ENCODE measurements at regions not wholly inside any gene's neighbourhood (a gene's known extent, or its start where the extent isn't known, plus 50 kb on each side); places are given as distances from the start of the nearest gene placed in this dataset.

- peak; percentile 6 for DNase-seq
Observed at GRCh38 chr6:112744827-112745226, 397.7 kb downstream of the RFPL4B start.

DNA sequence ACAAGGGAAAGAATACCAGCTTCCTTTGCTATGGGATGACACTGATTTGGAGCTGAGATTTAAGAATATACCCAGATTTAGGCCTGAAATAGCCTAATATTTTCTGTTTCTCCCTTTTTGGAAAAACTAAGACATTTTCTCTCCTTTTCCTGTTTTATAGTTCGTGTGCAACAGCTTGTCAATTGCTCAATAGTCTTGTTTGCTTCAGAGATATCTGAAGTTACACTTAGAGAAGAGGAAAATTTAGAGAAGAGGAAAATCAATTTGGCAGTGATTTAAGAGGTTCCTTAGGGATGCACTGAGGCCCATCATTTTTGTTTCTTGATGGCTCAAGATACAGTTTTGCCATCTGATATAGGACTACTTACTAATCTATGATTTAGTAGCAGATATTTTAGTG is 398.6 kb downstream of the RFPL4B start:
- no peak for DNase-seq

DNA sequence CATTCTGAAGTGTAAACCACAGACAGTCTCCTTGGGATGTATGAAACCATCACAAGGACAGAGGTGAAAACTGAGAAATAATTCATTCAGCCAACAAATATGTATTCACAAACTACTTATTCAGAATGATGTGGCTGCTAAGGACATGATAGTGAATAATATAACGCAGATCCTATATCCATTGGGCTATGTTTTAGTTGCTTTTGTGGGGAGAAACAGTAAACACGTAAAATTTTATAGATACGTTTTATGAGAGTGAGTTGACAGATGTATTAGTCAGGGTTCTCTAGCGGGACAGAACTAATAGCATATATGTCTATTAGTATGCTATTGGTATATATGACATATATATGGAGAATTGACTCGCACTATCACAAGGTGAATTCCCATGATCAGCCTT is 402.5 kb downstream of the RFPL4B start:
- no peak for DNase-seq

GRCh38 chr6:112752305-112752704 is 405.2 kb downstream of the RFPL4B start:
- DNase-seq: no peak

DNA sequence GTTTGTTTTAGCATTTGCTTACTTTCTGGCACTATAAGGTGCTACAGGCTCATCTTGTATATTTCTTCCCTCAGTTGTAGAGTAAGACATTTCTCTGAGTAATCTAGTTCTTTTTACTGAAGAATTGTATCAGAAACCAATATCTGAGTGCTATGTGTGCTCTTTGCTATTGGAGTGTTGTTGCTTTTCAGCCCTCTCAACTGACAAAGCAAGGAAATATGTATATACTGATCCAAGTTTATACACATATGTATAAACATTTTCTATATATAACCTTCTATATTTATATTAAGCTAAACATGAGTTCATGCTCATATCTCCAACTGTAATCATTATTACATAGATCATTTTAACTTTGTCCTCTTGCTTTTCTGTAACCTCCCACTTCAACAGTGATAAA is 405.7 kb downstream of the RFPL4B start:
- DNase-seq: no peak

DNA sequence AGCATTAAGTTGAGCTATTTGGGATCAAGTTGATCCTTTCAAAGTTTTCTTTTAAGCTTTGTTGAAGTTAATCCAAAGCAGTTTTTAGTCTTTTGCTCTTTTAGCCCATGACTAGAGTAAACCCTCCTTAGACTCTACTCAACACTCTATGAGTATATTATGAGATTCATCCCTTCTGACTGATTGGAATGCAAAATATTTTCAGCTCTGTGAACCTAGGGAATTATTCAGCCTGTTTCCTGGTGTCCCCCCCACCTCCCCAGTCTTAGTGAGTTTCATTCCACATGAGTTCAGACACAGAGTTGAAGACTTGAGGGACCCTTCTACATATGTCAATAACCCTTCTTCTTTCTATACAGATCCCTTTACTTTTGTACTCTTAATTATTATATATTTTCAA is 413.7 kb downstream of the RFPL4B start:
- DNase-seq: peak; percentile 18

DNA sequence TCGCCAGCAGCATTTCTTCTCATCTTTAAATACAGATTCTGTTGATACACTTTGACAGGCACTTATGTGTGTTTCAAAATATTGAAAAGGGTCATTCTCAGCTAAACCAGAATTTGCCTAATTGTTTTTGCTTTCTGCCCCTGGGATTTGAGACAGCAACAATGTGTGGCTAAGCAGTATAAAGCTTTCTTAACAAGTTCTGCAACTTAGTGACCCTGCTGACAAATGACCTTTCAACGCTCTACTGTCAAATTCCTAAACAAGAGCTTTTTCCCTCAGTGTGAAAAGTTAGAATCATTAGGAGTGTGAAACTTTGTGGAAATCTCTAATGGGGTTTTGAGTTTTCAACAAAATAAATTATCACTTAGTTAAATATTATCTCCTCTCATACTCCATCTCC is 414.6 kb downstream of the RFPL4B start:
- DNase-seq: no peak

- no peak for DNase-seq
Observed at GRCh38 chr6:112764377-112764776, 417.2 kb downstream of the RFPL4B start.

GRCh38 chr6:112770308-112770707 is 423.2 kb downstream of the RFPL4B start:
- DNase-seq: no peak

- peak; percentile 18 for DNase-seq
Observed at GRCh38 chr6:112773187-112773586, 426.1 kb downstream of the RFPL4B start.

- DNase-seq: no peak
Observed at GRCh38 chr6:112774319-112774718, 427.2 kb downstream of the RFPL4B start.

DNA sequence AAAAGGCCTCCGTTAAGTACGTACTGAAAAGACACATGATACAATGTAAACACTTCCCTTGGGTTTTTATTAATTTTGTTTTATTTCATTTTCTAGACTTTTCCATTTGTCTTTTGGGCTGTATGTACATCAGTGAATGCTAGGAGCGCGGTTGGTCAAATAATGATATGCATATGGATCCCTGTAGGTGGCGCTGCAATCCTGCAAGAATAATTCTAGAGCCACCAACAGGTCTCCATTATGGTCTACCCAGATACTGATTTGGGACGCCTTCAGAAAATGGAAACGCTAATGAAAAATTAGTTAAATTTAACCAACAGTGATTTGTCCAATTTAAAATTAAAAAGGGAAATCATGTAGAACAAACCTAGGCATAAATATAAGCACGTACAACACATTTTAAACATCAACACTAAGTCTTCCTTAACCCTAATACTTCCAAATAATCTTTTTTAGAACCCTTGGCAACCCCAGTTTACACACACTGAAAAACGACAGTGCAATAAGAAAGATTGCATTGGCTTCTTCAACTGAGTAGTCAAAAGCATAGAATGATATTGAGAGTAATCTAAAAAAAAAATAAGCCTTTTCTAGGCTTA is 433.5 kb downstream of the RFPL4B start:
- DNase-seq: peak; percentile 76

DNA sequence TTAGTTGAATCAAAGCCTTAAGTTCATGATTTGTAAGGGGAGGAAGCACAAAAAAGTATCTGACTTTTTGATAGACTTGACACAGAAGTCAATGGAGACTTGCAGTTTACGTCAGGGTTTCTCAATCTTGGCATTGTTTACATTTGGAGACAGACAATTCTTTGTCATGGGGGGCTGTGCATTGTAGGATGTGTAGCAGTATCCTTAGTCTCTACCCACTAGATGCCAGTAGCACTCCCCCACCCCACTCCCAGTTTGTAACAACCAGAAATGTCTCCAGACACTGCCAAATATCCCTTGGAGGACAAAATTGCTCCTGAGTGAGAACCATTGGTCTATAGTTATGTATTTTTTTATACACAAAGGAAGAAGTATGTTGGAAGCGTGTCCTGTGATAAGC is 434.1 kb downstream of the RFPL4B start:
- peak; percentile 3 for DNase-seq

DNA sequence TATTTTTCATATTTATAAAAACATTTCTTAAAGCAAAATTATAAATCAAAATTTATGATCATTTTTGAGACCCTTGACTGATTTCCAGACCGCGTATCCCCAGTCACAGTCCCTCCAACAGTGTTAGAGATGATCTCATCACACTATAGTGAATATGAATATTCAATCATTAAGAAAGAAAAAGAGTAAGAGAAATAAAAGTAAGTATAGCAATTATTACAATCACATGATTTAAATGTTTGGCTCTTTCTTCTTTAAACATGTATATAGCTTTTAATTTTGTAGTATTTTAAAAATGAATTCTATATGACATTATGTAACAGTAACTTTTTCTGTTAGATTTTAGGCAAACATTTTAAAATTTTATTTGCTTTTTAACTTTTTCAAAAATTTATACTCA is 438.3 kb downstream of the RFPL4B start:
- DNase-seq: no peak

- DNase-seq: no peak
Observed at GRCh38 chr6:112786801-112787200, 439.7 kb downstream of the RFPL4B start.

DNA sequence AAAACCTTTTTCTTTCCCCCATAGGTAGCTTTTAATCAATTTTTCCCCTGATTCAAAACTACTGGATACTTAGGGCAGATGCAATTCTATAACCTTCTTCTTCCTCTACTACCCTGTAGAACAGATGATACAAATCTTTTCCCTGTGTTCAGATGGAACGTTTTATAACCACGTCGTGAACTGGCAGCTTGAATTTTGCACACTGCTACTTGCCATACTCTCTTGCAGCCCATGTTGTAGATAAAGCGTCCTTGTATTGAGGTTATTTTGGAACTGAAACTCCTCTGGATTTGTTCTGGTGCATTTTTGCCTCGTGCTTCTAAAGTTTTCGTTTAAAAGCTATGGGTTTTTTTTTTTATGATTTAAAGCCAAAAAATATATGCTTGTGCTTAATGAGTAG is 440.2 kb downstream of the RFPL4B start:
- no peak for DNase-seq

DNA sequence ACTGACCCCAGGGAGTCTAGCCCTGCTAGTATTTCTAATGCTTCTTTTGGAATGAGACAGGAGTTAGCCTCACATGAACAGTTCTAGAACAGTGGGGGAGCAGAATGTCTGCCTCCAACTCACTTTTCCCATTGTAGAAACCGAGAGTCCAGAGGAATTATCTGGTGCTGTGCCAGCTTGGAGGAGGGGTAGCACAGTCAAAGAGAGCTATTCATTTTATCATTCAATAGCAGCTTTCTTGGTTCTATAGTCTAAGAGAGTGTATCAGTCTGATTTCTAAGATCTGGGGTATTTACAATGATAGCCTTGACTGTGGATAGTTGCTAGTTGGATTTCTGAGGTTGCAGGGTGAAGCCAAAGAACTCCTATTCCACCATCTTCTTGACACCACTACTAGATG is 448.2 kb downstream of the RFPL4B start:
- no peak for DNase-seq

- no peak for DNase-seq
Observed at GRCh38 chr6:112796712-112797111, 449.6 kb downstream of the RFPL4B start.

- DNase-seq: no peak
Observed at GRCh38 chr6:112799889-112800288, 452.8 kb downstream of the RFPL4B start.

- no peak for DNase-seq
Observed at GRCh38 chr6:112800439-112800838, 453.3 kb downstream of the RFPL4B start.

GRCh38 chr6:112800916-112801315 is 453.8 kb downstream of the RFPL4B start:
- DNase-seq: no peak

DNA sequence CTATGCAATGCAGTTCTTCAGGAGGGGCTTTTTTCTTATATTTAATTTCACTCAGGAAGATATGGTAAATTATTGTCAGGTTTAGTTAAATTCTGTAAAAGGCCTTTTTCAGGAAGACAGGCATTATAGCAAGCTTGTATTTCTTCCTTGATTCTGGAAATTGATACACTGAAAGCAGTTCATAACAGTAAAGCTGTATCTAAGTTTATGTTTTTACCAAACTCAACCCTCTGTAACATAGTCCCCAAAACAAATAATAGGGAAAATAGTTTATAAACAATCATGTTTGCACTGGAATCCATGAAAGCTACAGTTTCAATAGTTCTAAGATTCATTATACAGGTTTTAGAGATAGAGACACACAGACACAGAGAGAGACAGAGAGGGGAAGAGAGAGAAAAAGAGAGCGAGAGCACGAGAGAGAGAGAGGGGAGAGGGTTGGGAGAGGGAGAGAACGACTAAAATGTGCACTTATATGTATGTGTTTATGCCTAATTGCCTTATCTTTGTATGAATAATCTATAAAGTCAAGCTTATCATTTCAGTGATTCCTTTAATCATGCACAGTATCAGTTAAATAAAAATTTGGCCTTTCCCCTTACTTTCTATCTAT is 454.4 kb downstream of the RFPL4B start:
- DNase-seq: no peak

DNA sequence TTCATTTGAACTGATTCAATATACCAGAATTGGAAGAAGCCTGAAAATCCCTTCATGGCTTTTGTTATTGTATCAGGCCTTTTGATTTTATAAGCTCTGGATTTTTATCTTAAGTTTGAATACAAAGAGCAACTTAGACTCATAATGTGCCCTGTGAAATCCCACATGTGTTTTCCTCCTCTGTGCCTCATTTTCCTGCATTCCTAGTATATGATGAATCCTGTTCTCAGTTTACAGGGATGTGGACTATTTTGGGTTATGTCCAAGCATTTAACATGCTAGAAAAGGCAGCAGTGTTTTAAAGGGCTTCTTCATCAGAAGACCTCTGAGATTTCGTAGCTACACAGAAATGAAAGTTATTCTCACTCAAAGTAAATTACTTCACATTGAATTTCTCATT is 455.0 kb downstream of the RFPL4B start:
- peak; percentile 90 for DNase-seq

DNA sequence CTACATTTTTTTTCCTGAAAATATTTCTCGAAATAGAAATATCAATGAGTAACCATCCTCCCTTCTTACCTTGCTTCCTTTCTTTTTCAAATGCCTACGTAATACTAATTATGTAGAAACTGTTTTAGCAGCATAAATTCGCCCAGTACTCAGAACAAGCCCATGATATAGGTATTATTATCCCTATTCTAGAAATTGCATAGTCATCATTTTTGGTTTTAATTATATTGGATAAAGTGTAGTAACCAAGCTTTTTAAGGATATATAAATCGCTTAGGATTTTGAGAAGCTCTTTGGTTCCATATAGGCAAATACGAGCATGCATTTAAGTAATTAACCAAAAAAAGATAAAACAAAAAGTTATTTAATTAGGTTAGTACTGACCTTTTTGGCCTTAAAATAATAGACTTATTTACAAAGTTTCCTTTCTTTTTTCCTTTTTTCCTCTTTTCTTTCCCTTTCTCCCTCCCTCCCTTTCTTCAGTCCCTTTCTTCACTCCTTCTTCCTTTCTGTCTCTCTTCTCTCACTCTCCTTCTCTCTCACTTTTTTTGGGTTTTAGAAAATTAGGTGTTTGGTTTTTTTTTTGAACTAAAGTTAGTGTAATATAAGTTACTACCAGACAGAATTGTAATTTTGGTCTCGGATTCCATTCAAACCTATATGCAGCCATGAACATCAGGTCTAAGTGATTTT is 457.7 kb downstream of the RFPL4B start:
- DNase-seq: no peak

Data from HCEC 1CT (cell line).